ENCODE measurements at regions not wholly inside any gene's neighbourhood (a gene's known extent, or its start where the extent isn't known, plus 50 kb on each side); places are given as distances from the start of the nearest gene placed in this dataset.
"Not testable (repeated sequence)": the region's sequence is repeated elsewhere in the genome, so short reads cannot be mapped to it uniquely, and the experiment has no call there.

- DNase-seq (ENCODE audit: low read depth in 2 of 2) = no peak
Observed at GRCh38 chr2:13218205-13218604, 501.5 kb downstream of the TRIB2 start.

DNA sequence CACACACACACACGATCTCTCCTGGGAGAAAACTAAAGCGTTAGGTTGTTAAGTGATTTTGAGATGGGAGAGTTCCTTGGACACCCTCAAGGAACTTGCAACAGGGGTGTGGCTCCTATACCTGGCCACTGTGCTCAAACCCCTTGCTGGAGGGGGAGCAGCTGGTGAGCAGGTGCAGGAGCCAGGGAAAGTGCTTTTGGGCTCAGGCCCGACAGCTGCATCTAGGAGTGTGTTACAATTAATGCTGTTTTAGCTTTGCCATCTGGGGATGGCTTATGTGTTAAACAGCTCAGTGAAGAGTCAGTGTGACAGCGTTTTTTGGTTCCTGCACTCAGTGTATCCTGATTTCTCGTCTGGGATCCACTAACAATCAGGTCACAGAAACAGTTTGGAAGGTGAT is 510.8 kb downstream of the TRIB2 start:
- no peak for DNase-seq (ENCODE audit: low read depth in 2 of 2)

DNA sequence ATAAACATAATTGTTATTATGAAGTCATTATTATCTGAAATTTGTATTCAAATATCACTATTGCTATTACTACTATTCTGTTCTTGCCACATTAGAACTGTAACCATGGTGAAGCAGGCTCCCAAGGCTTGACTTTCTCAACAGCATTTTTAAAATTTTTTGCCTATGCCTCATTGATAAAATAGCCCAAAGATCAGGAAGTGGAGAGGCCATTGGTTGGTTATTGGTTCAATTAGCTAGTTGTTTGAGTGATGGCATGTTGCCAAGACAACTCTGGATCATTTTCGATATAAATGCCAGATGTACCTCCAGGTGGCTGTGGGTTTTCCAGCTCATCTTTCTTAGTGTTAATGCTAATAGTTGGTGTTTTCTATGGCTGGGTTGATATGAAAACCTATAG is 513.5 kb downstream of the TRIB2 start:
- no peak for DNase-seq (ENCODE audit: low read depth in 2 of 2)

DNA sequence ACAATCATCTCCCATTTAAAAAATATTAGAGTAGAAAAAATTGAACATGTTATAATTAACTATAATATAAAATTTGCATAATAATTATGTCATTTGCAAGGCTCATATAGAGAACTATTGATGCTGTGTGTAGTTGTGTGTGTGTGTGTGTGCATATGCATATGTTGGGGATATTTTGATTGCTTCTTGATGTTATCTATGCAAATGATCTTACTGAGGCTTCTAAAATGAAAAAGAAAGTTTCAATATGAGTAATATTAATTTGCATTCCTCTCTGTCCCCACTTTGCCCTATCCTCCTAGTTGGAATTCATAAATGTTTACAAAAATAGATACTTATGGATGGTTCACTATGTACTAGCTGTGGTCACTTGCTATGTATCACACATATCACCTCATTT is 523.3 kb downstream of the TRIB2 start:
- no peak for DNase-seq (ENCODE audit: low read depth in 2 of 2)

DNA sequence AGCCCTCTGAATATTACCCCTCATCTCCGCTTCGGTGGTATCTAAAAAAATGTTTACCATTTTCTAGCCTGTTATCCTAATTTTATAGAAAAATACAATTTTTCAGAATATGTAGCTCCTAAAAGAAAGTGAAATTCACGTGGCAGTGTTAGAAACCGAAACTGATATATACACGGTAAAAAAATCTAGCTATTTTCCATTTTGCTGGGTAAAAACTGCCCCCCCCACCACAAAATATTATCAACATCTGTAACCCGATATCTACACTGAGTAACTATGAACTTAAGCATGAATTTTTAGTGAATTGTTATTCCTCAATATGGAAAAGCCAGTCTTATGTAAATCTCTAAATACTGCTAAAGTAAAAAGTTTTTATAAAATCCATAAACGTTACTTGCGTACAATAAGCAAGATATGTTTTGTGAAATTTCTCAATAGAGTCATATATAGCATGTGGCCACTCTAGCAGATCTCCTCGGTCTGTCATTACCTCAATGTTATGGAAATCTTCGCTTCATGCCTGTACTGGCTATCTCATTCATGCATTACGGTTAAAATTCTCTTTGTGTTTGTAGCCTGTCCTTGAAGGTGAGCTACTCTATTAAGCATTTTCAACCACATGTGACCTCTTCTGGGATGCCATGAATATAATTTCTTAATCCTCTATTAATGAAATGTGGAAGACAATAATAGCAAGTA is 524.2 kb downstream of the TRIB2 start:
- no peak for DNase-seq (ENCODE audit: low read depth in 2 of 2)

DNA sequence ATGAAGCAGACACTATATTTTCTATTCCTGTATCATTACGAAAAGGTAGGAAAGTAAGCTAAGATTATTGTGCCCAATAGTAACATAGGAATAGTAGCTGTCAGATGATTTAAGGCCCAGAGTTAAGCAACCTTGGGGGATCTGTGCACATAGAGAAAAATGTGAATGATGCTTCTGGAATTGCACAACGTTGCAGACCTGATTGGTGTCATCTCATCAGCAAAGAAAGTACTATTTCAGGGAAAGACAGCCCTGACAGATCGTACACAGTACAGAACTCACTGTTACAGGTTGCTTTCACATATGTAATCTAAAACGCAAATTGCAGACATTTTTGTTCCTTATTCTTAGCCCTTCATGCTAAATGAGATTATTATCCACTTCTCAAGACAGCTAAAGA is 535.9 kb downstream of the TRIB2 start:
- DNase-seq (ENCODE audit: low read depth in 2 of 2) = no peak

- DNase-seq (ENCODE audit: low read depth in 2 of 2) = no peak
Observed at GRCh38 chr2:13255485-13255884, 538.7 kb downstream of the TRIB2 start.

DNA sequence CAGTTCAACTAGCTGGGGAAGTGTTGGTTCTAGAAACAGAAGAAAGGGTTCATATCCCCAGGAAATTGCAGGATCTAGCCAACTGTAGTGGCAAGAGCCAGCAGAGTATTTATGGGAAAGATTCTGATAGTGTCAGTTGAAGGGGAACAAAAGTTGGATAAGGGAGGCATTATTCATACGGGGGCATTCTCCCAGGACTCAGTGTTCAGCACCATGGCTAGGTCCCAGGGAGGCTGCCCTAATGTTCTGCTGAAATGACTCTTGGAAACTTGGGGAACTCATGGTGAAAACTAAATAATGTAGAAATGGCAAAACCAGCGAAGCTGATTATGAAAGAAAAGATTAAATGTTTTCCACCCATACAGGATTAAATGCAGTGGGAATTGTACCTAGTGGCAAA is 543.7 kb downstream of the TRIB2 start:
- DNase-seq (ENCODE audit: low read depth in 2 of 2) = no peak

DNA sequence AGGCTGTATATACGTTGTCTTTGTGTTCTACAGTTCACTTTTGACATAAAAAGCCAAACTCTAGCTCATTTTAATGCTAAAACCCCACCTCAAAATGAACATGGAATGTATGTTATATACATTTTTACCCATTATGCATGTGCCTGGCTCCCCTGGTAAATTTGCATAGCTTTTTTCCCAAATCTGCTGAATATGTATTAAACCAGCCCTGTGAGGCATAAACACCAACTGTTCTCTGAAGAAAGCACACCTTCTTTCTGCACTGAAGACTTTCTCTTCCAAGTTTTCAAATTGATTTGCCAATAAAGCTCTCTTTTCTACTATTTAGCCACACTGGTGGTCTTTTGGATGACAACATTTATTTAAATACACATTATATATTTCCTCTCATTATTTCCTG is 549.4 kb downstream of the TRIB2 start:
- DNase-seq (ENCODE audit: low read depth in 2 of 2) = no peak

DNA sequence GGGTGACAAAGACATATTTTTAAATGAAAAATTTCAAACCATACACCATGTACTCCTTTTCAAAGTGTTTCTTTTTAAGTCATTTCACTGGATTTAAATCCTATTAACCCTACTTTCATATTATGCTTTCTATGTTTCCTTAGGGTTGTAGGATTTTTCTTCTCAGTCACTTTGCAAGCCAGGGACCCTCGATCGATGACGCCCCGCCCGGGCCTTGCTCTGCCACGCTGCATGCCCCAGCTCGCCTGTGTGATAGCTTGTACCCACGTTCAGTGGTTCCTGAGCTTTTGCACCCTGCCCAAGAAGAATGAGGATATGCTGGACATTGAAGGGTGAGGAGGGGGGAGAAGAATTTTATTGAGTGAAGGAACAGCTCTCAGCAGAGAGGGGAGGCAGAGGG is 568.0 kb downstream of the TRIB2 start:
- DNase-seq (ENCODE audit: low read depth in 2 of 2) = no peak

GRCh38 chr2:13289310-13289709 is 572.6 kb downstream of the TRIB2 start:
- no peak for DNase-seq (ENCODE audit: low read depth in 2 of 2)

DNA sequence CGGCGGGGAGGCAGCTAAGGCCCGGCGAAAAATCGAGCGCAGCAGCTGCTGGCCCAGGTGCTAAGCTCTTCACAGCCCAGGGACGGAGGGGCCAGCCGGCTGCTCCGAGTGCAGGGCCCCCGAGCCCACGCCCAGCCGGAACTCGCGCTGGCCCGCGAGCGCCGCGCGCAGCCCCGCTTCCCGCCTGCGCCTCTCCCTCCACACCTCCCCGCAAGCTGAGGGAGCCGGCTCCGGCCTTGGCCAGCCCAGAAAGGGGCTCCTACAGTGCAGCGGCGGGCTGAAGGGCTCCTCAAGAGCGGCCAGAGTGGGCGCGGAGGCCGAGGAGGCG is 591.7 kb downstream of the TRIB2 start:
- not testable (repeated sequence) for DNase-seq (ENCODE audit: low read depth in 2 of 2)

- no peak for DNase-seq (ENCODE audit: low read depth in 2 of 2)
Observed at GRCh38 chr2:13308989-13309388, 592.3 kb downstream of the TRIB2 start.

GRCh38 chr2:13332060-13332459 is 615.3 kb downstream of the TRIB2 start:
- no peak for DNase-seq (ENCODE audit: low read depth in 2 of 2)

DNA sequence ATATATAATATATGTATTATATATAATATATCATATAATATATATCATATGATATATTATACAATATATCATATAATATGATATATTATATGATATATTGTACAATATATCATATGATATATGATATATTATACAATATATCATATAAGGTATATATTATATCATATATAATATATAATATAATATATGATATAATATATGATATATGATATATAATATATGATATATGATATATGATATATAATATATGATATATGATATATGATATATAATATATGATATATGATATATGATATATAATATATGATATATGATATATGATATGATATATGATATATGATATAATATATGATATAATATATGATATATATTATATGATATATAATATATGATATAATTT is 617.3 kb downstream of the TRIB2 start:
- not testable (repeated sequence) for DNase-seq (ENCODE audit: low read depth in 2 of 2)

- DNase-seq (ENCODE audit: low read depth in 2 of 2) = no peak
Observed at GRCh38 chr2:13334545-13334944, 617.8 kb downstream of the TRIB2 start.

- no peak for DNase-seq (ENCODE audit: low read depth in 2 of 2)
Observed at GRCh38 chr2:13335862-13336535, 619.3 kb downstream of the TRIB2 start.

DNA sequence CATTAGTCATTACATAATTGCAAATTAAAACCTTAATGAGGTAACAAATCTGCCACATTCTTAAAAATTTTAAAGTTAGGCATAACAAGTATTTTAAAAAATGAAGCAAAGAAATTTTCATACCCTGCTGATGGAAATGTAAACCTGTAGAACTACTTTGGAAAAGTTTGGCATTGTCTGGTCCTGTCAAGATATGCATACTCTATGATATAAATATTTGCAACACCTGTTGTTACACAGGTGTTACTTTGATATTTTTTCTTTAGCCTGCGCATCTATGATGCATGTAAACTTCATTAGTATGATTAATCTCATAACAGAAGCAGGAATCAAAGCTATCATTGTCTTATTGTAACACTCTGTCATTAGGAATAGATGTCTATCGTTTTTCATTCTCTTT is 634.3 kb downstream of the TRIB2 start:
- no peak for DNase-seq (ENCODE audit: low read depth in 2 of 2)

GRCh38 chr2:13353083-13353482 is 636.3 kb downstream of the TRIB2 start:
- no peak for DNase-seq (ENCODE audit: low read depth in 2 of 2)

DNA sequence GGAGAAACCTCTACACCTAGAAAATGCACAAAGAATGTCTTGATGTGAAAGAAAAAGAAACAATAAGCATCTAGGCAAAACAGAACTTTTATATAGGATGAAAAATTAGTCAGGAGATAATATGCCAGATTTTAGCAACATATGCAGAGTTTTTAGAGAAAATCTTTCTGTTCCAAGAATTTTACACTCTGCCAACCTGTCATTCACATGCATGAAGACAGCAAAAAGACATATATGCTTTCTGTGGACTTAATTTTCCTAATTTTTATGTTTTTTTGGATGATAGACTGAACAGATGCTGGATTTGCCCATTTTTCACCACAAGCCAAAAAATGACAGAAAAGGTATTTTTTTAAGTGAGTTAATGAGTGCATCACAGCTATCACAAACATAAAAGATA is 637.3 kb downstream of the TRIB2 start:
- DNase-seq (ENCODE audit: low read depth in 2 of 2) = no peak

GRCh38 chr2:13381928-13382327 is 665.2 kb downstream of the TRIB2 start:
- not testable (repeated sequence) for DNase-seq (ENCODE audit: low read depth in 2 of 2)

DNA sequence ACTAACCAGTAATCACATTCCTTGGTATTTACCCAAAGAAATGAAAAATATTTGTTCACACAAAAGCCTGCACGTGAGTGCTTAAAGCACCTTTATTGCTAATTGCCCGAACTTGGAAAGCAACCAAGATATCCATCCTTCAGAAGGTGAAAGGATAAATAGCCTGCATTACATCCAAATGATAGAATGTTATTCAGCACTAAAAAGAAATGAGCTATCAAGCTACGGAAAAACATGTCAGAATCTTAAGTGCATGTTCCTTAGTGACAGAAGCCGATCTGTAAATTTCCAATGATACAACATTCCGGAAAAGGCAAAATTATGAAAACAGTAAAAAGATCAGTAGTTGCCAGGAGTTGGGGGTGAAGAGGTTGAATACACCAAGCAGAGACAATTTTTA is 672.4 kb downstream of the TRIB2 start:
- DNase-seq (ENCODE audit: low read depth in 2 of 2) = not testable (repeated sequence)

DNA sequence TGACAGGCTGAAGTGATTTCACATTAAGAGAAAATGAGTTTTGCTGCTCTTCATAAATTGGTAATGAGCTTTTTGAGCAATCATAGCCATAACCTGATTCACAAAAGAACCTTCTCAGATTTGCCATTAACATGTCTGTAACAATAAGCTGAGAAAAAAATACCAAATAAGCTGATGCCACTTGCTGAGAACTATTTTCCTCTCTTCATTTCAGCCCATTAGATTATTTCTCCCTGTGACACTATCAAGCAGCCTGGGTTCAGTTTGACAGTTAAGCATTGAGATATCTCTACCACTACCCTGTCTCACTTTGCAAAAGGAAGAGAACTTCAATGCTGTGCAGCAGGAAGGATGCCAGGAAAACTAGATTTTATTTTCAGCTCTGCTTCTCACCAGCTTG is 673.9 kb downstream of the TRIB2 start:
- DNase-seq (ENCODE audit: low read depth in 2 of 2) = no peak

GRCh38 chr2:13401312-13401711 is 684.6 kb downstream of the TRIB2 start:
- no peak for DNase-seq (ENCODE audit: low read depth in 2 of 2)

Data from activated CD8-positive, alpha-beta memory T cell treated with anti-CD3 and anti-CD28 coated beads for 4 hours (primary cell).